Activated T-cell treated with anti-CD3 and anti-CD28 coated beads for 48 hours (primary cell): ENCODE measurements at regions not wholly inside any gene's neighbourhood (a gene's known extent, or its start where the extent isn't known, plus 50 kb on each side); places are given as distances from the start of the nearest gene placed in this dataset.

ENCODE experiments used
- DNase-seq: peaks from one replicate; pipeline ENCODE4 v3.0.0-alpha.2; 2020; ENCODE audit warnings: low read depth

DNA sequence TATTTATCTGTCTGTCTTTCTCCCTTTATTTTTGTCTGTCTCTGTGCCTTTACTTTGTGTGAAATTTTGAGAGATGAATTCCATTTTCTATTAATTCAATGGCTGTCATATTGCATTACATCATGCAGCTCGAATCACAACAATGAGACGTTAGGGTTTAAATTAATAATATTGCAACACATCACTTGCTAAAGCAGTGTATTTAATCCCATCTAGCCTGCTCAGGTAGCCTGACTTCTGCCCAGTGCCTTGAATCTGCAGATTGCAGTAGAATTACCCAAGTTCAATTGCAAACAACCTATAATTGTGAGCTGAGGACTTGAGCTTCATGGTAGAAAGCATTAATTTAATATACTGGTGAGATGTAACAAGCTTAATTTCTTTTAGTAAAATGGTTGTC, 235.7 kb upstream of the TSHZ2 start:
- DNase-seq = no peak

DNA sequence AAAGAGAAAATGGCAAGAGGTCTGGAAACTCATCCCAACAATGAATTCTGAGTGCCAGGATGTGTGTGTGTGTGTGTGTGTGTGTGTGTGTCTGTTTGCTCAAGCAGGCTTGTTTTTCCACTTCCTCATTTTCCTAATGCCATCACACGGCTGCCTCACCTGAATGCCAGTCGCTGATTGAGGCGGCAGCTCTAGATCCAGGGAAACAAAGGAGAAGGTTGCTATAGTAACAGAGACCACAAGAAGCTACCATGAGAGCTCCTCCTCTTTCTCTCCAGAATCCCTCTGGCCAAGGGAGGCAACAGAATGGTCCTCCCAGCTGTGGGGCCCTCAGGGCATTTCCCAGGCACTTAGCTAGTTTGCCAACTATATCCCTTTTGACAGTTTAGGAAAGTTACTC, 241.1 kb upstream of the TSHZ2 start:
- no peak for DNase-seq

DNA sequence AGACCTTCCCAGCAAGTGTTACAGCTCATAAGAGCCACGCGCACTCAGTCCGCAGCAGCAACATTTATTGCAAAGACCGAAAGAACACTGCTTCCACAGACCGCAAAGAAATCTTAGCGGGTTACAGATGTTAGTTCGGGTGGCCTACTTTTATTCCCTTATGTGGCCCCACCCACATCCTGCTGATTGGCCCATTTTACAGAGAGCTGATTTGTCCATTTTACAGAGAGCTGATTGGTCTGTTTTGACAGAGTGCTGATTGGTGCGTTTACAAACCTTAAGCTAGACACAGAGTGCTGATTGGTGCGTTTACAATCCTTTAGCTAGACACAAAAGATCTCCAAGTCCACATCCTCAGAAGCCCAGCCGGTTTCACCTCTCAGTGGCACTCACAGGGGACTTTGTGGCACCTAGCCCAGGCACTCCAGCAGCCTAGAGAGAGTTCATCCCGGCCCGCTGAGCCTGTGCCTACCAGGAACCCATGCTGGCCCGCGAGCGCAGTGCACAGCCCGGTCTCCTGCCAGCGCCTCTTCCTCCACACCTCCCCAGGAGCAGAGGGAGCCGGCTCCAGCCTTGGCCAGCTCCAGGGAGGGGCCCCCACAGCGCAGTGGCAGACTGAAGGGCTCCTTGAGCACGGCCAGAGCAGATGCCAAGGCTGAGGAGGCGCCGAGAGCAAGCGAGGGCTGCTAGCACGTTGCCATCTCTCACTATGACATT, 244.3 kb upstream of the TSHZ2 start:
- DNase-seq = no peak

GRCh38 chr20:52724541-52724940, 247.6 kb upstream of the TSHZ2 start:
- DNase-seq = no peak

DNA sequence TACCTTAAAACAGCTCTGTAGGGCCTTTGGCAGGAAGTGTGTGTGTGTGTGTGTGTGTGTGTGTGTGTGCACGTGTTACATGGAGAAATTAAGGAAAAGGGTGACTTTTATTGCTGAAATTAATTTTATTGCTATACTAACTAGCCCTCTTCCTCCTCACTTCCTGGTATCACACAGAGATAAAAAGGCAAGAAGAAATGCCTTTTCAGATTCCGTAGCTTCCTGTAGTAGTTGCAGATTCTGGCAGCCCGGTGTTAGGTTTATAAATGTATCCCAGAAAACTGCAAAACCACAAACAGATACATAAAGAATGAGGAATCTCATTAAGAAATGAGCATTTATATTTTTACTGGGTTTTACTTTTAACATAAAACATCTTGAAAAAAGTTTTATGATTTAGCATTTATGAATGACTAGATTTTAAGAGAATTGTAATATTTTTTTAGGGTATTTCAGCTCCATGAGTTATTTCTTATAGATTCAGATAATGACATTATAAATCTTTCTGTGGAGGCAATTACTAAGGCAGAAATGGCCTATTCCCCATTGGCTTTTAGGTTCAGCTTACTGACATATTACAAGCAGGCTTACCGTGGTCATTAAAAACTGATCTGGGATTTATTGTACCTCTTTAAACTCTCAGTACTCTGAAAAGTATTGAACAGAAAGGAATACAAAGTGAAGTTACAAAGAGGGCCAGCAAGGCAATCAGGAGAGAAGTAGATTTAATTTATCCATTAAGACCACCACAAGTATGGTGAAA, 249.1 kb upstream of the TSHZ2 start:
- DNase-seq = no peak

DNA sequence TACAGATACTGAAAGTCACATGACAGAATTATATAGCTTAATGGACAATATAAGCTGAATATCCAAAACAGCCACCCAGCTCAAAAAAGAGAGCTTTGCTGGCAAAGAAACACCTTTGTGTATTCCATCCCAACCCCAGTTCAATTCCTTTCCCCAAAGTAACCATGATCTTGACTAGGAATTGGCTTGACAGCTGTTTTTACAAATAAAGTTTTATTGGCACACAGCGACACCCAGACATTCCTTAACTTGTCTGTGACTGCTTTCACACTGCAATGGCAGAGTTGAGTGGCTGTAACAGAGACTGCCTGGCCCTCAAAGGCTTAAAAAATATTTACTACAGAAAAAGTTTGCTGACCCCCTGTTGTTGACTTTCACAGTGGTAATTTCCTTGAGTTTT, 264.0 kb upstream of the TSHZ2 start:
- DNase-seq = no peak

- DNase-seq = no peak
These were observed 267.6 kb upstream of the TSHZ2 start for GRCh38 chr20:52704553-52704952.

GRCh38 chr20:52688345-52688744, 283.8 kb upstream of the TSHZ2 start:
- DNase-seq = no peak

DNA sequence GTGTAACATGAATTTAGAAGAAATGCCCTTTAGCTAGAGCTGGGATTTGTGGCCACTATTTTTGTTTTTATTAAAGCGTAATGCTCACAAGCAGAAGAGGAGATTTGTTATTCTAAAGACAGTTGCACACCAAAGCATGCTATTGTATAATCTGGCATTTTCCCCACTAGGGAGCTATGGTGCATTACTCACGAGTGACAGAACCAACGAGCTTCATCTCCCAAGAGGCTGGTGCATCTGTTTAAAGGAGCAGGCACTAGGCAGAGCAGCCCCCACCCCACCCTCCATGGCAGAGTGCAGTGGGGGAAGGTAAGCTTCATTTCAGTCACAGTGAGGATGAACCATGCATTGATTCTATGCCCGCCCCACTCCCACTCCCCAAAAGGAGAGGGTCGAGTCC, 287.3 kb upstream of the TSHZ2 start:
- DNase-seq = no peak

DNA sequence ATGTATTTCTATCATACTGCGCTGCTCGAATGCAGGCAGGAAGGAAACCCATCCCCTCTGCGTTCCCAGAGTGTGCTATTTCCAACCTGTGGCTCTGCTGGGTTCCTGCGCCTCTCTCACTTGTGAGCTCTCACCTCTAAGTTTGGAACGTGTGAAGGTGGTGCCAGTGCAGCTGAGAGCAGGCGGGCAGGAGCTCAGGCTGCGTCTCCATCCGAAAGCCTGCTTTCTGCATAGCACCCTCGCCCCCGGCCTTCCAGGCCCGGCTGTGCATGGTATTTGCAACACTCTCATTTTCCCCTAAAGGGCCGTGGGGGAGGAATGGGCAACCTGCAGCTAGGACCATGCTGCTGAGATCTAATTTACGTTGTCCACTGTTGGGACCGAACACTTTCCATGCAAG, 288.0 kb upstream of the TSHZ2 start:
- no peak for DNase-seq

GRCh38 chr20:52683761-52684160, 288.4 kb upstream of the TSHZ2 start:
- no peak for DNase-seq

DNA sequence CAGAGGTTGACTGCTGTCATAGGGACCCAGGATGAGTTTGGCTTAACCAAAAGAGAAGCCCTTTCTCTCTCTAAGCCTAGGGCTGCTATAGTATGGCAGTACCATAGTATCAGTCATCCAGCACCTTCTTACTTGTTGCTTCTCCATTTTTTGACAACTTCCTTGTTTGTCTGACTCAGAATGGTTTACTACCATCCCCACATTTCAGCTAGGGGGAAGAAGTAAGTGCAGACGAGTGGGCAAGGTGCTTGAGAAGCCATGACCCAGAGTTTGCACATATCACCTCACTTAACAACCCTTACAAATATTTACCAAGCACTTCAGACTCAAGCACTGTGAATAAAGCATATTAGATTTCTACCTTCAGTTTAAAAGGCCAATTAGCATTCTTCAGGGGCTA, 289.9 kb upstream of the TSHZ2 start:
- DNase-seq = no peak

DNA sequence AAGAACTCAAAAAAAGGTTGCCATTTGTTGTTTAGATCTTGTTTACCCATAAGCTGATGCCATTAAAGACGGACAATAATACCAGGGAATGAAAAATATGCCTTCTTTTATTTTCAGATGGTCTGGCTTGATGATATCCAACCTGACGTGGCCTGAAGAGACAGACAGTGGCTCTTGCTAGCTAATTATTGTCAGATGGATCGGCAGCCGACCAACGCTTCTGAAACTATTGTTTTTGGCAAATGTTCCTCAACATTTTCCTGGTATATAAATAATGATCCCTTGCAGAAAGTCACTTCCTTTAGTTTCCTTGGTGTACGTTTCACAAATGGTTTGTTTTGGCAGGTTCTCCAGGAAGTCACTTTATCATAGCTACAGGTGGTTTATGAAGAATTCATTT, 290.9 kb upstream of the TSHZ2 start:
- DNase-seq = no peak

DNA sequence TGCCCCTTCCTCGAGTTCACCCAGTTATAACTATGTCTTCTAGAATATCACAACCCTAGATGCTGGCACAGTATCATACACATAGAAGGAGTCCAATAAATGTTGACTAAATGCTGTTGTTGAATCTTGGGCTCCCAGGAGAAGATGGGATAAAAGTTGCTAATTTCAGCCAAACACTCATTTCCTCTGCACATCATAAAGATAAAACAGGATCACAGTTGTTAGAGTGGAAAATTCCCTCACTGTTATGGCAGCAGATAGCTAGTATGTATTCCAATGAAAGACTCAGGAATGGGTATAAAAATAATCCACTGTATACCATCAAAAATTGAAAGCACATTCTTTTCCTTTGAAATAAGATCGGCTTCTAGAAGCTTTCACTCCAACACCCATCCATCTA, 294.9 kb upstream of the TSHZ2 start:
- DNase-seq = no peak

DNA sequence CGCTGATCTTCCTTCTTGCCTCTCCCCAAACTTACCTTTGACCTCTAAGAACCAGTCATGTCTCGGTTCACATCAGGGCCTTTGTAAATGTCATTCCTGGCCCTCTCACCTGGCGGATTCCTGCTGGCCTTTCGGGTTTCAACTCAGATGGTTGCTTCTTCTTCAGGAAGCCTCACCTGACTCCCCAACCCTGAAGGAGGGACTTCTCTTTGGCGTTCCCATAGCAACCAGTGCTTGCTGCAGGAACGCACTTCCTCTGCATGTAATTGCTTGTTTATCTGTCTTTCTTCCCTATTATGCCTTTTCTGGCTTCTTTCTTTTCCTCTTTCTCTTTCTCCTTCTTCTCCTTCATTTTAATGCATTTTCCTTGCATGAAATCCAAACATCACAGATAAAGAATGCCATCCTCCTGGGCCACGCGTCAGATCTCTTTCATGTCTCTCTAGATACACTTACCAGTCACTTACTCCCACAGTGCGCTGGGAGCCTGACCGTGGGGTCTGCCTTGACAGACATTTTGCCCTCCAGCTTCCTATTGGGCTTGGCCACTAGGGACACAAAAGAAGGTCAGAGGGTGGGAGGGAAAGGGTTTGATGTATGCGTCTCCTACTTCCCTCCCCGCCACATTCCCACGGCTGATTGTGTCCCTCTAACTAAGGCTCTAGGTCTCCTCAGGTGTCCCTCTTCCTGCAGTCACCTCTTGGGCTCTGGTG, 295.7 kb upstream of the TSHZ2 start:
- no peak for DNase-seq

DNA sequence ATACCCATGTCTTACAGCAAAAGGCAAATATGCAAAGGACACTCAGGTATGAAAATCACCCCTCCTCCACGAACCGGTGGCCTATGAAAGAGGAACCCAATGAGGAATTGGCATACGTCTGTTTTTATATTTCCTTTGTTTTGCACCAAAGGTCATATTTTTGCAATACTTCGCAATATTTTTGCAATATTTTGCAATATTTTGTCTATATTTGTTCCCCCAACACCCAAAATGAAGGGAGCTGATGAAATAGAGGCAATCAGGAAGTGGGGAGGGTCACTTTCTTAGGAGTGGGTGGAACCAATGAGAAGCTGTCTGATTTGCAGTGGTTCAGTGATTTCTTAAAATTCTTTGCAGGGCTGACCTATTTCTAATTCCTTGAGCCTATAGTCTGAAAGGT, 296.8 kb upstream of the TSHZ2 start:
- no peak for DNase-seq

DNA sequence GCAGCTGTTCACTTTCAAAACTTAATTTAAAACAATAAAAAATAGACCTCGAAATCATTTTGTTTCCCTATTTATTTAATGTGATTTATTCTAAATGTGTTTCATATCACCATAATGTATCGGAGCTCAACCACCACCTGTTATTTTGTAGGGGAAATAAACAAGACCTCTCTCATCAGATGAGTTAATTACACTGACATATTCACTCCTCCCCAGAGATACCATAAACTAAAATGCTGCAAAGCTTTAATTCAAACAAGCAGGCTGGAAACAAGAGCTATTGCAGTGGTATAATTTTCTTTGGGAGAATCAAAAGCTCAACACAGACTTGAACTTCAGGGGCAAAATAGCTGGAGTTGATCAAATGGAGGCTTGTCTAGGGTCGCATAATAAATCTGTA, 303.5 kb upstream of the TSHZ2 start:
- DNase-seq = no peak

DNA sequence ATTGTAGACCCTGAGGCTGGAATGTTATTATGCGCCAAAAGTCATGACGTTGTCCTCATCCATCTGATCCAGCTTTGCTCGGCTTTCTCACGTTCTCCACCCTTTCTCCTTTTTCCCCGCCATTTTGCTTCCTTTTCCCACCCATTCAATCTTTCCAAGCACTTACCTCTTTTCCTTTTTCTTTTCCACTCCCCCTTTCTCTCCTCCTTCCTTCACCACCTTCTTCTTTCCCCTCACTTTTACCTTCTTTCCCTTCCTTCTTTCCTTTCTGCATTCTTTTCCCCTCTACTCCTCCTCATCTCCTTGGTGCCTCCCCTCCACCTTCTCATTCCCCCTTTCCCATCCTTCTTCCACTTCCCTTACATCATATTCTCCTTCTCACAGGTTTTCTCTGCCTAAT, 304.8 kb upstream of the TSHZ2 start:
- DNase-seq = no peak

- no peak for DNase-seq
These were observed 306.7 kb upstream of the TSHZ2 start for GRCh38 chr20:52665441-52665840.

DNA sequence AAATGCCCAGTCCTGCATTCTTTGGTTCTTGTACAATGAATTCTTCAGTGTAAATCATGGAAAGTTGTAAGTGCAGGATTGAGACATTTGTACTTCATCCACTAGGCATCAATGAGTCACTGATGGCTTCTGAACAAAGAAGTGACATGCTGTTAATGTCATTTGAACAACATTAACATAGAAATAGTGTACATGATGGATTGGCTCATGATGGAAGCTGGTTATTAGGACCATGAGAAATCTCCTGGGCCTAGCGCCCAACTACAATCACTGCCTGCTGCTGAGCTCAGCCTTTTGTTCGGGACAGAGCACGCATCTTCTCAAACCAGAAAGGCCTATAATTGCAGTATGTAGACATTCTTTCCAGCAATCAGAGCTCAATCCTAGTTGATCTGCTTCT, 316.8 kb upstream of the TSHZ2 start:
- no peak for DNase-seq

- DNase-seq = no peak
These were observed 317.6 kb upstream of the TSHZ2 start for GRCh38 chr20:52654567-52654966.

GRCh38 chr20:52652271-52652670, 319.9 kb upstream of the TSHZ2 start:
- no peak for DNase-seq

- DNase-seq = no peak
These were observed 322.4 kb upstream of the TSHZ2 start for GRCh38 chr20:52649727-52650126.
